ENCODE measurements at regions not wholly inside any gene's neighbourhood (a gene's known extent, or its start where the extent isn't known, plus 50 kb on each side); places are given as distances from the start of the nearest gene placed in this dataset.

GRCh38 chr9:118721923-118722322, 647.3 kb downstream of the BRINP1 start:
- intact Hi-C loops (cut with DNase I; ENCODE audit: low total_unique reads): no loop called here
- Histone ChIP-seq H3K9me3 (no peaks in the 10 kb centered on the region), H3K27ac (no peak overlapping the region), H3K36me3 (no peaks in the 10 kb centered on the region), H3K27me3 (no peaks in the 10 kb centered on the region), H3K4me3 (no peak overlapping the region), H3K4me1 (no peaks in the 10 kb centered on the region)
- TF ChIP-seq, protein P1, sequence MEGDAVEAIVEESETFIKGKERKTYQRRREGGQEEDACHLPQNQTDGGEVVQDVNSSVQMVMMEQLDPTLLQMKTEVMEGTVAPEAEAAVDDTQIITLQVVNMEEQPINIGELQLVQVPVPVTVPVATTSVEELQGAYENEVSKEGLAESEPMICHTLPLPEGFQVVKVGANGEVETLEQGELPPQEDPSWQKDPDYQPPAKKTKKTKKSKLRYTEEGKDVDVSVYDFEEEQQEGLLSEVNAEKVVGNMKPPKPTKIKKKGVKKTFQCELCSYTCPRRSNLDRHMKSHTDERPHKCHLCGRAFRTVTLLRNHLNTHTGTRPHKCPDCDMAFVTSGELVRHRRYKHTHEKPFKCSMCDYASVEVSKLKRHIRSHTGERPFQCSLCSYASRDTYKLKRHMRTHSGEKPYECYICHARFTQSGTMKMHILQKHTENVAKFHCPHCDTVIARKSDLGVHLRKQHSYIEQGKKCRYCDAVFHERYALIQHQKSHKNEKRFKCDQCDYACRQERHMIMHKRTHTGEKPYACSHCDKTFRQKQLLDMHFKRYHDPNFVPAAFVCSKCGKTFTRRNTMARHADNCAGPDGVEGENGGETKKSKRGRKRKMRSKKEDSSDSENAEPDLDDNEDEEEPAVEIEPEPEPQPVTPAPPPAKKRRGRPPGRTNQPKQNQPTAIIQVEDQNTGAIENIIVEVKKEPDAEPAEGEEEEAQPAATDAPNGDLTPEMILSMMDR (IDR thresholded peaks at IDR 0.05): no peak
- TF ChIP-seq POLR2A (IDR thresholded peaks at IDR 0.05): no peak
- DNase-seq: no peak

DNA sequence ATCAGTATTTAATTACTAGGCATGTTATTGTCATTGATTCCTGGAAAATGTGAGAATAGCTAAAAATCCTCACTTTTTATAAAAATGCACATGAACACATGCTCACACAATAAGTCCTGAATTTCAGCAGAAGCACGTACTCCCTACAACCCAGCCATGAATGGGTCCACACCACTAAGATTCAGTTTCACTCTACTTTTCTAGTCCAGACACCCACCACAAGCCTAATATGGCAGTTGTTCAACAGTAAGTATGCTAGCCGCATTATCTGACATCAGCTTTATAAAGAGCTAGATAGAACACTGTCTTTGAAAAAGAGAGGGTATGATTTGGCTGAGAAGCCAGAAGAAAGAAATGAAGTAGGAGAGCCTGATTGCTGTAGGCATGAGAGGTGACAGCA, 639.3 kb downstream of the BRINP1 start:
- Histone ChIP-seq H3K36me3 (no peaks in the 10 kb centered on the region), H3K27me3 (no peaks in the 10 kb centered on the region), H3K27ac (no peak overlapping the region), H3K4me1 (no peaks in the 10 kb centered on the region), H3K9me3 (no peaks in the 10 kb centered on the region), H3K4me3 (no peak overlapping the region)
- no peak for DNase-seq
- intact Hi-C loops (cut with DNase I; ENCODE audit: low total_unique reads): no loop called here
- TF ChIP-seq, protein P1 (IDR thresholded peaks at IDR 0.05): no peak
- TF ChIP-seq POLR2A (IDR thresholded peaks at IDR 0.05): no peak

DNA sequence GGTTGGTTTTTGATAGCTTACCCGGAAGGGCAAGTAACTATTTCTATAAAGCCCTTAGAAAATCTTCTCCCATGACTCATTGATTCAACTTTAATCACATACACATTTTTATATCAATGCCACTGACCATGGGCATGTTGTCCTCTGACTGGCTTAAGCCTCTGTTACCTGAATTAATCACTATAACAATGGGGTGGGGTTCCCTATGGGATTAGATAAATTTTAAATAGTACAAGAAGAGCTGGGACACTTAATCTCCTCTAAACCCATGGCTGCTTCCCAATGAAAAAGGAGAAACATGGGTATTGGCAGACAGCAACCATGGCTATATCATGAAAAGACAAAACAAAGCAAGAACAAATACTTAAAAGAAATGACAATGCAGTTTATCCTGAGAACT, 636.2 kb downstream of the BRINP1 start:
- TF ChIP-seq POLR2A (IDR thresholded peaks at IDR 0.05): no peak
- TF ChIP-seq, protein P1 (IDR thresholded peaks at IDR 0.05): no peak
- no peak for DNase-seq
- Histone ChIP-seq H3K27ac (no peak overlapping the region), H3K4me3 (no peak overlapping the region), H3K4me1 (no peaks in the 10 kb centered on the region), H3K9me3 (no peaks in the 10 kb centered on the region), H3K36me3 (no peaks in the 10 kb centered on the region), H3K27me3 (no peaks in the 10 kb centered on the region)
- intact Hi-C loops (cut with DNase I; ENCODE audit: low total_unique reads): no loop called here

DNA sequence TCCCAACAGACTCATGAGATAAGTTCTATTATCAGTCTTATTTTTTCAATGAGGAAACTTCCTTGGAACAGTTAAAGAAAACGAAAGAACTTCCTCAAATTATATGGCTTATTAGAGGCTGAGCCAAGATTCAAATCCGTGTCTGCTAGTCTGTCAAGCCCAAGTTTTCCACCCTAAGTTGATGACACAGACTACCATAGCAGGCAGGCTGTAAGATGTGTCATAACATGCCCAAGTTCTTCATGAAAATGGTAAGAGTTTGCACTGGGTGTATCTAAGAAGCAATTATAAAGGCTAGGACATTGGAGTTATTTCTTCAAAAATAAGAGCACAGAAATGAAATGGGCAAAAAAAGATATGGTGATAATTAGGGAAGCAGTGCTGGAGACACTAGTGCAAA, 634.5 kb downstream of the BRINP1 start:
- TF ChIP-seq, protein P1 (IDR thresholded peaks at IDR 0.05): no peak
- no peak for TF ChIP-seq POLR2A (IDR thresholded peaks at IDR 0.05)
- Histone ChIP-seq H3K4me1 (no peaks in the 10 kb centered on the region), H3K4me3 (no peak overlapping the region), H3K27ac (no peak overlapping the region), H3K27me3 (no peaks in the 10 kb centered on the region), H3K9me3 (no peaks in the 10 kb centered on the region), H3K36me3 (no peaks in the 10 kb centered on the region)
- intact Hi-C loops (cut with DNase I; ENCODE audit: low total_unique reads): no loop called here
- no peak for DNase-seq

GRCh38 chr9:118736406-118736805, 632.8 kb downstream of the BRINP1 start:
- TF ChIP-seq POLR2A (IDR thresholded peaks at IDR 0.05): no peak
- TF ChIP-seq, protein P1 (IDR thresholded peaks at IDR 0.05): no peak
- no peak for DNase-seq
- Histone ChIP-seq H3K36me3 (no peaks in the 10 kb centered on the region), H3K9me3 (no peaks in the 10 kb centered on the region), H3K27me3 (no peaks in the 10 kb centered on the region), H3K4me1 (no peaks in the 10 kb centered on the region), H3K27ac (no peak overlapping the region), H3K4me3 (no peak overlapping the region)
- intact Hi-C loops (cut with DNase I; ENCODE audit: low total_unique reads): no loop called here
